IgD-negative memory B cell (primary cell): ENCODE measurements at regions not wholly inside any gene's neighbourhood (a gene's known extent, or its start where the extent isn't known, plus 50 kb on each side); places are given as distances from the start of the nearest gene placed in this dataset.
"Not testable (repeated sequence)": the region's sequence is repeated elsewhere in the genome, so short reads cannot be mapped to it uniquely, and the experiment has no call there.

Source experiments
- H3K27ac Mint-ChIP-seq, 3 donors: one replicate each; pipeline ENCODE4 v1.8.0; 2020 to 2022; ENCODE audit warnings: mild to moderate bottlenecking in 3 of 3, mixed read lengths in 3 of 3, moderate library complexity in 1 of 3
- H3K27me3 Mint-ChIP-seq: one replicate; pipeline ENCODE4 v1.8.0; 2021; ENCODE audit warnings: mixed read lengths
- H3K36me3 Mint-ChIP-seq: one replicate; pipeline ENCODE4 v1.8.0; 2020; ENCODE audit warnings: mild to moderate bottlenecking, mixed read lengths
- H3K4me1 Mint-ChIP-seq, 3 donors: one replicate each; pipeline ENCODE4 v1.8.0; 2020 to 2022; ENCODE audit warnings: mixed read lengths in 3 of 3, mild to moderate bottlenecking in 1 of 3
- H3K4me3 Mint-ChIP-seq, 4 donors: one replicate each; pipeline ENCODE4 v1.8.0; 2020 to 2022; ENCODE audit warnings: mild to moderate bottlenecking in 4 of 4, mixed read lengths in 4 of 4, moderate library complexity in 3 of 4
- H3K9me3 Mint-ChIP-seq, 3 donors: one replicate each; pipeline ENCODE4 v1.8.0; 2020 to 2021; ENCODE audit warnings: mixed read lengths in 3 of 3, mild to moderate bottlenecking in 1 of 3

GRCh38 chr2:223319601-223320000 is 267.6 kb downstream of the KCNE4 start:
- H3K9me3 Mint-ChIP-seq, result peaks cover 0 to 7% (median 1%) of the 10 kb centered on the region in 3 donors
- no peaks in the 10 kb centered on the region for H3K4me1 Mint-ChIP-seq
- no peak overlapping the region for H3K27ac Mint-ChIP-seq
- peaks cover 2% of the 10 kb centered on the region for H3K27me3 Mint-ChIP-seq
- no peak overlapping the region for H3K4me3 Mint-ChIP-seq
- H3K36me3 Mint-ChIP-seq, result no peaks in the 10 kb centered on the region

- Mint-ChIP-seq H3K36me3 (no peaks in the 10 kb centered on the region), H3K4me3 (no peak overlapping the region), H3K27ac (peak overlapping the region in 1 of 3 donors; percentile 67), H3K4me1 (no peaks in the 10 kb centered on the region), H3K27me3 (no peaks in the 10 kb centered on the region), H3K9me3 (peaks cover 0 to 6% (median 0%) of the 10 kb centered on the region in 3 donors)
These were observed 272.4 kb downstream of the KCNE4 start for GRCh38 chr2:223324402-223324801.

GRCh38 chr2:223328578-223328977 is 273.6 kb downstream of the SCG2 start:
- Mint-ChIP-seq H3K4me3 (no peak overlapping the region), H3K36me3 (no peaks in the 10 kb centered on the region), H3K27ac (no peak overlapping the region), H3K27me3 (peaks cover 4% of the 10 kb centered on the region), H3K9me3 (peaks cover 0 to 8% (median 2%) of the 10 kb centered on the region in 3 donors), H3K4me1 (no peaks in the 10 kb centered on the region)

GRCh38 chr2:223330747-223331146 is 271.4 kb downstream of the SCG2 start:
- H3K27ac Mint-ChIP-seq, H3K4me3 Mint-ChIP-seq, H3K4me1 Mint-ChIP-seq, H3K27me3 Mint-ChIP-seq, H3K36me3 Mint-ChIP-seq: not testable (repeated sequence)
- peaks cover 2 to 11% (median 3%) of the 10 kb centered on the region in 3 donors for H3K9me3 Mint-ChIP-seq

GRCh38 chr2:223338016-223338415 is 264.1 kb downstream of the SCG2 start:
- Mint-ChIP-seq H3K27me3 (no peaks in the 10 kb centered on the region), H3K27ac (no peak overlapping the region), H3K36me3 (no peaks in the 10 kb centered on the region), H3K9me3 (peaks cover 0 to 6% (median 4%) of the 10 kb centered on the region in 3 donors), H3K4me3 (no peak overlapping the region), H3K4me1 (no peaks in the 10 kb centered on the region)

- Mint-ChIP-seq H3K4me3 (no peak overlapping the region), H3K9me3 (peaks cover 4 to 8% (median 8%) of the 10 kb centered on the region in 3 donors), H3K36me3 (no peaks in the 10 kb centered on the region), H3K27ac (no peak overlapping the region), H3K27me3 (no peaks in the 10 kb centered on the region), H3K4me1 (no peaks in the 10 kb centered on the region)
These were observed 245.1 kb downstream of the SCG2 start for GRCh38 chr2:223357076-223357475.

- no peak overlapping the region for H3K4me3 Mint-ChIP-seq
- no peaks in the 10 kb centered on the region for H3K27me3 Mint-ChIP-seq
- H3K9me3 Mint-ChIP-seq, result peaks cover 0 to 6% (median 2%) of the 10 kb centered on the region in 3 donors
- H3K27ac Mint-ChIP-seq, result no peak overlapping the region
- no peaks in the 10 kb centered on the region for H3K36me3 Mint-ChIP-seq
- H3K4me1 Mint-ChIP-seq, result no peaks in the 10 kb centered on the region
These were observed 239.1 kb downstream of the SCG2 start for GRCh38 chr2:223363085-223363484.

- Mint-ChIP-seq H3K27ac (no peak overlapping the region), H3K9me3 (peaks cover 0 to 6% (median 2%) of the 10 kb centered on the region in 3 donors), H3K36me3 (no peaks in the 10 kb centered on the region), H3K4me3 (no peak overlapping the region), H3K27me3 (no peaks in the 10 kb centered on the region), H3K4me1 (no peaks in the 10 kb centered on the region)
These were observed 236.9 kb downstream of the SCG2 start for GRCh38 chr2:223365158-223365679.

- Mint-ChIP-seq H3K27ac (no peak overlapping the region), H3K4me1 (no peaks in the 10 kb centered on the region), H3K4me3 (no peak overlapping the region), H3K9me3 (peaks cover 0 to 3% (median 2%) of the 10 kb centered on the region in 3 donors), H3K36me3 (no peaks in the 10 kb centered on the region), H3K27me3 (no peaks in the 10 kb centered on the region)
These were observed 235.6 kb downstream of the SCG2 start for GRCh38 chr2:223366566-223366965.

GRCh38 chr2:223368481-223368880 is 233.7 kb downstream of the SCG2 start:
- no peak overlapping the region for H3K4me3 Mint-ChIP-seq
- H3K9me3 Mint-ChIP-seq, result peaks cover 0 to 2% (median 0%) of the 10 kb centered on the region in 3 donors
- no peak overlapping the region for H3K27ac Mint-ChIP-seq
- no peaks in the 10 kb centered on the region for H3K27me3 Mint-ChIP-seq
- H3K36me3 Mint-ChIP-seq, result no peaks in the 10 kb centered on the region
- H3K4me1 Mint-ChIP-seq, result peaks cover 0 to 2% (median 0%) of the 10 kb centered on the region in 3 donors

- H3K27me3 Mint-ChIP-seq, result no peaks in the 10 kb centered on the region
- H3K4me1 Mint-ChIP-seq, result peaks cover 0 to 2% (median 0%) of the 10 kb centered on the region in 3 donors
- H3K4me3 Mint-ChIP-seq, result no peak overlapping the region
- H3K9me3 Mint-ChIP-seq, result no peaks in the 10 kb centered on the region
- H3K36me3 Mint-ChIP-seq, result no peaks in the 10 kb centered on the region
- no peak overlapping the region for H3K27ac Mint-ChIP-seq
These were observed 232.3 kb downstream of the SCG2 start for GRCh38 chr2:223369889-223370288.

GRCh38 chr2:223383315-223383714 is 218.8 kb downstream of the SCG2 start:
- Mint-ChIP-seq H3K27me3 (no peaks in the 10 kb centered on the region), H3K4me1 (no peaks in the 10 kb centered on the region), H3K27ac (no peak overlapping the region), H3K36me3 (no peaks in the 10 kb centered on the region), H3K4me3 (no peak overlapping the region), H3K9me3 (no peaks in the 10 kb centered on the region)

GRCh38 chr2:223386189-223386588 is 216.0 kb downstream of the SCG2 start:
- no peaks in the 10 kb centered on the region for H3K9me3 Mint-ChIP-seq
- no peak overlapping the region for H3K27ac Mint-ChIP-seq
- H3K4me3 Mint-ChIP-seq, result no peak overlapping the region
- no peaks in the 10 kb centered on the region for H3K27me3 Mint-ChIP-seq
- H3K36me3 Mint-ChIP-seq, result no peaks in the 10 kb centered on the region
- H3K4me1 Mint-ChIP-seq, result no peaks in the 10 kb centered on the region

- no peak overlapping the region for H3K4me3 Mint-ChIP-seq
These were observed 215.2 kb downstream of the SCG2 start for GRCh38 chr2:223386984-223387383.

GRCh38 chr2:223389624-223390023 is 212.5 kb downstream of the SCG2 start:
- Mint-ChIP-seq H3K4me1 (no peaks in the 10 kb centered on the region), H3K27ac (no peak overlapping the region), H3K4me3 (no peak overlapping the region), H3K9me3 (peaks cover 0 to 5% (median 2%) of the 10 kb centered on the region in 3 donors), H3K36me3 (no peaks in the 10 kb centered on the region), H3K27me3 (no peaks in the 10 kb centered on the region)

More at GRCh38 chr2:223386984-223387383, 215.2 kb downstream of the SCG2 start:
- no peaks in the 10 kb centered on the region for H3K4me1 Mint-ChIP-seq
- no peaks in the 10 kb centered on the region for H3K36me3 Mint-ChIP-seq
- no peaks in the 10 kb centered on the region for H3K27me3 Mint-ChIP-seq
- no peak overlapping the region for H3K27ac Mint-ChIP-seq
- H3K9me3 Mint-ChIP-seq, result no peaks in the 10 kb centered on the region

GRCh38 chr2:223396993-223397392 is 205.2 kb downstream of the SCG2 start:
- Mint-ChIP-seq H3K27ac (no peak overlapping the region), H3K4me3 (no peak overlapping the region), H3K36me3 (no peaks in the 10 kb centered on the region), H3K4me1 (no peaks in the 10 kb centered on the region), H3K27me3 (no peaks in the 10 kb centered on the region), H3K9me3 (peaks cover 0 to 17% (median 2%) of the 10 kb centered on the region in 3 donors)
